GM19452 (cell line): ENCODE measurements at regions not wholly inside any gene's neighbourhood (a gene's known extent, or its start where the extent isn't known, plus 50 kb on each side); places are given as distances from the start of the nearest gene placed in this dataset.

Experiments used
- ATAC-seq: cut with Tn5 transposase; IDR thresholded peaks from one replicate; pipeline ENCODE4 v1.9.1; 2021; ENCODE audit not compliant: unreplicated experiment

DNA sequence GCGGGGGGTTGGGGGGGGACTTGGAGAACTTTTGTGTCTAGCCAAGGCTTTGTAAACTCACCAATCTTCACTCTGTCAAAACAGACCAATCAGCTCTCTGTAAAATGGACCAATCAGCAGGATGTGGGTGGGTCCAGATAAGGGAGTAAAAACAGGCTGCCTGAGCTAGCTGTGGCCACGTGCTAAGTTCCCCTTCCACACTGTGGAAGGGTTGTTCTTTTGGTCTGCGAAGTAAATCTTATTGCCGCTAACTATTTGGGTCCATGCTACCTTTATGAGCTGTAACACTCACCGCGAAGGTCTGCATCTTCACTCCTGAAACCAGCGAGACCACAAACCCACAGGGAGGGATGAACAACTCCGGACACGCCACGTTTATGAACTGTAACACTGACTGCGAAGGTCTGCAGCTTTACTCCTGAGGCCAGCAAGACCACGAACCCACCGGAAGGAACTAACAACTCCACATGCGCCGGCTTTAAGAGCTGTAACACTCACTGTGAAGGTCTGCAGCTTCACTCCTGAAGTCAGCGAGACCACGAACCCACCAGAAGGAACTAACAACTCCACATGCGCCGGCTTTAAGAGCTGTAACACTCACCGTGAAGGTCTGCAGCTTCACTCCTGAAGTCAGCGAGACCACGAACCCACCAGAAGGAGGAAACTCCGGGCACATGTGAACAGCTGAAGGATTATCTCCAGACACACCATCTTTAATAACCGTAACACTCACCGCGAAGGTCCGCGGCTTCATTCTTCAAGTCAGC is 186.6 kb downstream of the ID4 start:
- peak; percentile 91 for ATAC-seq

DNA sequence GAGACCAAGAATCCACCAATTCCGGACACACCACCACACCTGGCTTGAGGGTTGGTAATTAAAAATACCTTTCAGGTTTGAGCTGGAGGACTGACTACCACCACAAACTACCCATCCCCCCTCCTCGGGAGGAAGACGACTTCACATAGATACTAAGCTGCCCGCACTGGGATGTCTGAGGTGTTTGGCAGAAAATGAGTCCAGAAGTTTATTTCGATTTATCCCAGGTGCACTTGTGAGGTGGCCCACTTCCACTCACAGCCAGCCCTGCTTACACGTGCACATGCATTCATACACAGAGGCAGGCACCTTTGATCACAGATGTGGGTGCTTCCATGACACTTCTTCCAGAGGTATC is 187.1 kb downstream of the ID4 start:
- peak; percentile 26 for ATAC-seq

GRCh38 chr6:20024978-20025377 is 187.3 kb downstream of the MBOAT1 start:
- ATAC-seq, result no peak

- ATAC-seq, result no peak
Observed at GRCh38 chr6:20025681-20026080, 186.6 kb downstream of the MBOAT1 start.

GRCh38 chr6:20028143-20028542 is 184.1 kb downstream of the MBOAT1 start:
- no peak for ATAC-seq

DNA sequence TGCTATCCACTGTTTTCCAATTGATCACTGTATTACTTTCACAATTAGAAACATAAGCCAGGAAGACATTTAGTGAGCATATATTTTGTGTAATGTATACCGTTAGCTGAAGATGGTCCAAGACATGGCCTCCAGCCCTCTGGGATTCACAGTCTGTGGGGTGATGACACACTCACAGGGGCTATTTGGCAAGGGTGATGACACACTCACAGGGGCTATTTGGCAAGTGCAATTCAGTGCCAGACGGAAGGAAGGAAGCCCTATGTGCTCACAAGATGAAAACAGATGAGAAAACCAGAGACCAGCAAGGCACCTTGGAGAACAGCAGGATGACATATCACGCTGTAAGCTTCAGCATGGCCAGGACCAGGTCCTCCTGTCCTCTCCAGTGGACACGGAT is 183.7 kb downstream of the MBOAT1 start:
- no peak for ATAC-seq

GRCh38 chr6:20029979-20030378 is 182.3 kb downstream of the MBOAT1 start:
- no peak for ATAC-seq

DNA sequence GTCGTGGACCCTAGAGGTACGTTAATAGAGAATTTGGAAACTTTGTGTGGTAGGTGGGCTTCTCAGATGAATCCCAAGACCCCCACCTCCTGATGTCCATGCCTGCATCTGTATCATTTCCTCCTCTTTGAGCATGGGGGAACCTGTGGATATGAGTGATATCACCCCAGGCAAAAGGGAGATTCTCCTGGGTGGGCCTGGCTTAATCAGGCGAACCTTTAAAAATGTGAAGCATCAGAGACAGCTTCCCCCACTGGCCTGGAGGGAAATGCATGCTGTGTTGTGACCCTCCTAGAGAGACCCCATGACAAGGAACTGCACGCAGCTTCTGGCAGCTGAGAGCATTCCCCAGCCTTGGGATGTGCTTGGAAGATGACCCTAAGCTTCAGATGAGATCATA is 180.9 kb downstream of the MBOAT1 start:
- ATAC-seq, result no peak

DNA sequence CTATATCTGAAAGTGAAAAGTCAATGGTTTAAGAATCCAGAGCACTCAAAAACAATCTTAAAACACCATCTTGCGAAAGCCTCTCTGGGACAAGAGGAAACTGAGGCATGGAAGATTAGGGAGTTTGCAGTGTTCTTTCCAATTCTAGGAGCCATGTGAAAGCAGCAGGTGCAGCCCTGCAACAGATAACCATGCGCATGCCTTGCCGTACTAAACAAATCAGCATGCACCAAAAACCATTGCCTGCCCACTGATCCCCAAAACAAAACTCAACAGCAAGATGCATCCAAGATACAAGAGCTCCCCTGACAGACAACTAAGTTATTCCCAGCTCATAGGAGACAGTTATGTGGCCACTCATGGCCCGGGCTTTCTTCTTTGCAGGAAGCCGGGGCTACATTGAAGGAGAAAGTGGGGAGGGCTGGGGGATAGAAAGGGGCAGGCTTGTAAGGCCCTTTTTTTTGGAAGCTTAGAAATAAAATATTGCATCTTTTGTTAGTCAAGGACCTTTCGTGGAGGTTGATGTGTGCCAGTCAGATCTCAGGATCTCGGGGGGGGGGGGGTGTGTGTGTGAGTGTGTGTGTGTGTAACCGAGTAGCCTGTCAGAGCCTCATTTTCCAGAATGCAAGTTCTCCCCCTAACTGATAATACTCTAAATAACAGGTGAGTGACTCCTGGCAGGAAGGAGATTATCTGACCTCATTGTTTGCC is 178.4 kb downstream of the MBOAT1 start:
- no peak for ATAC-seq

GRCh38 chr6:20034408-20034769 is 177.9 kb downstream of the MBOAT1 start:
- ATAC-seq, result no peak

DNA sequence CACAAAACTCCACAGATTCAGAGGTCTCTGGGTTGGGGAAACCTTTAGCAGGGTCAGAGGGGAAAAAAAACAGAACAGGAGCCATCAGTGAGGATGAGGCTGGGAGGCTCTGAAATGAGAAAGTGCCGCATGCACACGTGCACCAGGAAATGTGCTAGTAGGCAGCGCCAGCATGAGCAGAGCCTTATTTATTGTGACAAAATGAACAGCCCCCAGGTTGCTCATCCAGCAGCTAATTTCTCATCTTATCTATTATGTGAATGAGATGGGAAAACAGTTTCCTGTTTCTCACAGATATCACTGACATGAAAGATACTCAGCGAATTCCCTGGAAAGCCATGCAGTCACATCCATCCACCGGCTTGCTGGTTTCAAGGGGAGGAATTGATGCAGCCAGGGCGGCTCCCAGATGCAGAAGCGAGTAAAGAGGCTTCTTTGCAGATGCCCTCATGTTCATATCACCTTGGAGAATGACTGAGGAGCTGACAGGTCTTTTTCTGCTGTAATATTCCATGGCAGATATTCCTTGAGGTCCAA is 176.1 kb downstream of the MBOAT1 start:
- ATAC-seq, result no peak

- no peak for ATAC-seq
Observed at GRCh38 chr6:20038410-20039204, 173.7 kb downstream of the MBOAT1 start.

- ATAC-seq, result no peak
Observed at GRCh38 chr6:20044883-20045282, 167.4 kb downstream of the MBOAT1 start.
